NCI-H2171 treated with DMSO at 0.1 percent for 48 hours (cell line): ENCODE measurements at regions not wholly inside any gene's neighbourhood (a gene's known extent, or its start where the extent isn't known, plus 50 kb on each side); places are given as distances from the start of the nearest gene placed in this dataset.
A peak's percentile ranks its signal among the peaks of the same experiment; 100 is the strongest.

Experiments
- DNase-seq: peaks from one replicate; lab custom pipeline; 2025; lab: John Stamatoyannopoulos, UW

DNA sequence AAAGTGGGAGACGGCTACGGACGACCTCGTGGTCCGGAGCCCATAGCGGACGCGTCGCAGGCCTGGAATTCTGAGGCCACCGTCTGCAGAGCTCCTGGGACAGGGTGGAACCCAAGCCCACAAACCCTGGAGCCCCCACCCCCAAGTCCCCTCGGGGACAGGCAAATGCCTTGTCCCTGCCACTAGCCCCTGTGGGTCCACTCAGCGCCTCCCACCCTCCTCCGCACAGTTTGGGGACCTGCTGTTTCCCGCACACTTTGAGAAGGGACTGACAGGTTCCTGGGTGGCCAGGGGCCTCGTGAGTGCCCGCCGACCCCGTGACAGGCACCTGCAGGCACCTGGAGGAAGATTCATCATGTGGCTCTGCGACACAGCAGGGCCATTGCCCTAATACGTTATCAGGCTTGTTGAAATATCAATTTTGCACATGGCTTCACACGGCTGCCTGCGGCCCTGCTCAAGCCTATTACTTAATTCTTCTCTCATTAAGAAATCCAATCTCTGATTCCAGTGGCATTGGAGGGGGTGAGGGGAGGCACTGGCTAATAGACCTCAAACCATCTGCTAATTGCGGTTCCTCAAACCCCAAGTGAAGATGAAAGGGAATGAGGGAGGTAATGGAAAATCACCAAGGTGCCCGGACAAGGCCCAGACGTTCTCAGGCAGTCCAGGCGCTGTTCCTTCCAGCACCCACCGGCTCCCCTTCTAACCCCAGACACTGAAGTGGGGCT lies 672.5 kb downstream of the BRD1 start:
- DNase-seq, result peak; percentile 65

DNA sequence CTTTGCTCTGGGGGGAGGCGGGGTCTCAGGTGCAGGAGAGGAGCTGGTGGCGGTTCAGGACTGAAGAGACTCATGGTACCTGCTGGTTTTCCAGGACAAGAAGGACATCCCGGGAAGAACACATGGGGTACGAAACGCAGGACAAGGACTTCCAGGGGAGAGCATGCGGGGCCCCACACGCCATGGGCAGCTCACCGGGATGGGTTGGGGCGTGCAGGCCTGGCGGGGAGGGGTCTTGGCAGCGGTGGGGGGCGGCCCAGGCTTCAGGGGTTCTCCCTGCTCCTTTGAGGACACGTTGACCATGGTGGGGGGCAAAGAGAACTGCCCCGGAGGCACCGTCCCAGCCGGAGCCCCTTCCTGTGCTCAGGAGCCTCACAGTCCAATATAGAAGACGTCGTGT lies 673.2 kb downstream of the BRD1 start:
- no peak for DNase-seq

DNA sequence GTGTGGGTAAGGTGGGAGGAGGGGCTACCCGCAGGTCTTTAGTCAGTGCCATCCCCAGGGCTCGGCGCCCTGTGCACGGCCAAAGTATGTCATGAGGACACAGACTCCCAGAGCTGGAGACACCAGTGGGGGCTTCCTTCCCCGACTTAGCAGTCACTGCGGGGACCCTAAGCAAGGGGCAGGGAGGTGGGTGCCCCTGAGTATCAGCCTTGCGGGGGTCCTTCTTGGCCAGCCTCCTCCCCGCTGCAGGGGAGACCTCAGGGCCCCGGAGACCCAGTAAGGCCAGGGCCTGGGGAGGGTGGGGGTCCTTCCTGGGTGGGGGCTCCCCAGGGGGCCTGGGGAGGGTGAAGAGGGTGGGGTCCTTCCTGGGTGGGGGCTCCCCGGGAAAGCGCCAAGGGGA lies 673.8 kb downstream of the BRD1 start:
- DNase-seq, result no peak

DNA sequence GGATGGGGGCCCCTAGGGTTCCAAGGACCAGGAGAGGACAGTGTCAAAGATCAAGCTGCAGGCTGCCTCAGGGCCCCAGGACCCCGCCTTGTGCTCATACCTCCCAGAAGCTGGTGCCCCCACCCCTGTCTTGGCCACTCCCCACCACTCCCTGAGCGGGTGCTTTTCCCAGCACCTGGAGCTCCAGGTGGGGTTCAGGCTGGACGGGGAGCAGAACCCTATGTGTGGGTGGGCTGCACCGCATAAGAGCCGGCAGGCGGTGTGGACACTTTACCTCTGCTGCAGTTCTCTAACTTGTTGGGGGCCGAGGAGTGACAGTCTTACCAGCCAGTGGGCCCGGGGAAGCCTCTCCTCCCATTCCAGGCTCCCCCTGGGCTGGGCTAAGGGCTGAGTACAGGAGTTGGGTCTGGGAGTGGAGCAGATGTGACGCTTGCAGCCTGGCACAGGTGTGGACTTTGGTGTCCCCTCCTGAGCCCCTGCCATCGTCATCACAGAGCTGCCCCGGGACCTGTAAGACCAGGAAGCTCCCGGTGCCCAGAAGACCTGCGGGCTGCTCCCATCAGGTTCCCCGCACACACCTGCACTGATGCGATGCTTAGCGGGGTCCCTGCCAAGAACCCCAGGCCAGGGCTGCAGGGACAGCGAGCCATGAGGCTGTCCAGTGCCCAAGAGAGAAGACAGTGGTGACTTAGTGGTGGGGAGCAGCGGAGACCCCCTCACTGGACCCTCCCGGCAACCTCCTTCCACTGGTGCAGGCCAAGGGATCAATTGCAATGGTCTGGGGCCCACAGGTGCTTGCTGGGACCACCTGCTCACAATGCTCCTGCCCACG lies 674.5 kb downstream of the BRD1 start:
- peak; percentile 66 for DNase-seq

DNA sequence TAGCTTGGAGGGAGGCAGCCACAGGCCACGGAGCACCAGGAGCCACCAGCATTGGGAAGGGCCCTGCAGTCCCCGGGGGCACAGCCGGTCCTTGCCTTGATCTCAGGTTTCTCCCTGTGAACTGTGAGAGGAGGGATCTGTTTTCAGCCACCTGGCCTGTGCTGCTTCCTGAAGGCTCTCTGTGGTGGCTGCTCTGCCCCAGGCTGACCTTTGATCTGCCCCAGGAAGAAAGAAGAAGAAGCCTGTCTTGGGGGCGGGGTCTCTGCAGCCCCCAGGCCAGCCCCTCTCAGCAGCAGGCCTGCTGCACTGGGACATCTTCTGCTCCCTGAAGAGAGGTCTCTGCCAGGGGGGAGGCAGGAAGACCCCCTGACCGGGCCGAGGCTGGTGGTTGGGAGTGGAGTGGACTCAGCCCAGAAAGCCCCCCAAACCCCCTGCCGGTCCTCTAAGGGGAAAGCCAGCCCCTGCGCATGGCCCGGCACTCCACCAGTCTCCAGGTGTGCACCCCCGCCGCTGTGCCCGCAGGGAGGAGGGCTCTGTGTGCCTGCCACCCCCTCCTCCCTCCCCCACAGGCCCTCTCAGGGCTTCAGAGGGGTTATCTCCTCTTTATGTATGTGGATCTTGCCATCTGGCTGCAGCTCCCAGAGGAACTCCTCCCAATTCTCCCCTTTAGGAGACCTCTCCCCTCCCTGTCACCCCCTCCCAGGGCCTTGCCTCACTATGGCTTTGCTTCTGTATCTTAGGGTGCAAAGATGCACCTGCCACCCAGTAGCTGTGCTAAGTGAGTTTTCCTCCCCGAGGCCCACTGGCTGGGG lies 675.3 kb downstream of the BRD1 start:
- DNase-seq, result peak; percentile 96

DNA sequence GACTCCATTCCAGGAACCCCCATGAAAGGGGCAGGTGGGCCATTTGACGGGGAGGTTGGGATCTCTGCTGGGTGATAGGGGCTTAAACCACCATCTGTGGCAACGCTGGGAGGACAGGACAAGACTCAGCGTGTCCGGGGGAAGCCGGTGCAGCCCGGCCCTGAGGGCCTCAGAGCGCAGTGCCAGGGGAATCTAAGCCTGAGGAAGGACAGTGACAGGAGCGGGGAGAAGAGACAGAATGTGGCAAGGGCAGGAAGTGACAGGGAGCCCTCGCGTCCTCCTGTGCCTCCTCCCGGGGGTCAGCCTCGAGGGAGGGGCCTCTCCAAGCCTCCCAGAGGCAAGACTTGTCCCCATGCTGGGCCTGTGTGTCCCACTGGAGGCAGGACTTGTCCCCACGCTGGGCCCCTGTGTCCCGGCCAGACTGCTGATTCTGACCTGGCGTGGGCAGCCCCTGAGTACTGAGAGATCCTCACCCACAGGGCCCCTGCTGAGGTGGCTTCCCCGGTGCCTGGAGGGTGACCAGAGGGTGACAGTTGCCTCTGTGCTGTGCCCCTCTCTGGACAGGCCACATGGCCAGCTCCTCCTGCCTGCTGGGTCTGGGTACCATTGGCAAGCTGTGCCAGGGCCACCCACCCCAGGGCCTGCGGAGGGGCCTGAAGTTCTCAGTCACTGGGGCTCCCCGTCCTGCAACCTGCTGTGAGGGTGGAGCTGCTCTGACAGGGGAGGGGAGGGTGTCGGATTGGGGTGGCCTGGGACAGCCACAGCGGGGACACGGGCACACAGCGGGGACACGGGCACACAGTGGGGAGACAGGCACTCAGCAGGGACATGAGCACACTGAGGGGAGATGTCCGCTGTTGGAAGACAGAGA lies 676.2 kb downstream of the BRD1 start:
- DNase-seq, result peak; percentile 45

DNA sequence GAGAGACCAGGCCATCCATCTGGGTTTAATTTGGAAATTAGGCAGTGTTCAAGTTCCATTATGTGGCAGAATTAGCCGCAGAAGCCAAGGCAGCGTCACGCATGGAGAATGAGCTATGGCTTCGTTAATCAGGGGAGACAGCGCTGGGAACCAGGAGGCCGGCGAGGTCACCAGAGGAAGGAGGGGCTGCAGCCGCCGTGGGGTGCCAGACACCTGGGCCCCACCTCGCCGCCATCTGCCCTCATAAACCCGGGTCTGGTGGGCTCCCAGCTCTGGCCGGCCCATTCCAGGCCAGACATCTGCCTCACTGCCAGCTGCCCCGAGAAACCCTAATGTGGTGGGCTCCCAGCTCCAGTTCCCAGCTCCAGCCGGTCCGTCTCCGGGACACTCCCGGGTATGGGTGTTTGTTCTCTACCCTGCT lies 676.9 kb downstream of the BRD1 start:
- DNase-seq, result peak; percentile 53

DNA sequence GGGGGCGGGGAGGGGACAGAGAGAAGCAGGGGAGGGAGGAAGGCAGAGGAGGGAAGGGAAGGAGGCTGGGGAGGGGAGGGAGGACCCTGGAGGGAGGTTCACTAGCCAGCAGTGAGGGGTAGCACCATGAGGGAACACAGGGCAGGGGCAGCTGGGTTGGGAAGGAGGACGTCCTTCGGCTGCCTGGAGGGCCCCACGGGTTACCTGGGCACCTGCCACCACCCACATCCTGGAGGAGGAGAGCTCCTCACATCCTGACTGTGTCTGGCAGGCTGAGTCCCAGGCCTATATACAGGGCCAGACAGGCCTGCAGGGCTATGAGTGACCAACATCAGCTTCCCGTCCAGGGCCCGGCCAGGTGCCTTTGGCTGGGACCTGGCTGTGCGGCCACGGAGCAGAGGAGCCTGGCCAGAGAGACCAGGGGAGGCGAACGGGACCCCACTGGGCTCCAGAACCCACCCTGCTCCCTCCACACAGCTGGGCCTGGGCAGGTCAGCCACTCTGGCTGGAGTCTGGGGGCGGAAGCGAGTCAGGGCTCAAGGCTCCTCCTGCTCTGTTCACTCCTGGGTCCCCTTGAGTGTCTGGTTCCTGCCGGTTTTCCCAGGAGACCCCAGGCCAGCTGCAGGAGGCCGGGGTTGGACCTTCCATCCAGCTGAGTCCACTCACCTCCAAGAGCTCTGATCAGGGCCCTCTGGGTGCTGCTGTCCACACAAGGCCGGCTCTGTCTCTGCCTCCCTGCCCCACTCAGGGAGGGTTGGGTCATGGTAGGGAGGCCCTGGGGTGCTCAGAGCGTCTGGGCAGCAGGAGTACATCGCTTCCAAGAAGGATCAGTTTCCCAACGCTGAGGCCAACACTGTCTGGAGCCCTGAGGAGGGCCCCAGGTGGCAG lies 677.7 kb downstream of the BRD1 start:
- DNase-seq, result peak; percentile 10

DNA sequence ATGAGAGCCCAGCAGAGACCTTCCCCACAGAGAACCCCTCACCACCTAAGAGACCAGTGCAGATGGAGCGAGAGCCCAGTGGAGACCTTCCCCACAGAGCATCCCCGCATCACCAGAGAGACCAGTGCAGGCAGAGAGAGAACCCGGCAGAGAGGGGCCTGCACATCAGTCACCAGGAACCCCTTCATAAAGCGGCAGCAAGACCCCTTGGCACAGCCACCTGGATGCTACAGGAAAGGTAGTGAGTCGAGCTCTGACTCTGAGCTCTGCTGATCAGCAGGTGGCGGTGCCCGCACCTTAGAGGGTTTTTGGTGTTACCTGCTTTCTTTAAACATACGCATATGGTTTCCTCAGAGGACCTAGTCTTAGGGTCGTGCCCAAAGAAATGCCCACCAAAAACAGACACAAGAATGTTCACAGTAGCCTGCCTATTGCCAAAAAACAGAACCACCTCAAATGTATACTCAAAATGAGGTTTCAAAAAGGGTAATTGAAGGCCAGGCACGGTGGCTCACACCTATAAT lies 678.7 kb downstream of the BRD1 start:
- no peak for DNase-seq

DNA sequence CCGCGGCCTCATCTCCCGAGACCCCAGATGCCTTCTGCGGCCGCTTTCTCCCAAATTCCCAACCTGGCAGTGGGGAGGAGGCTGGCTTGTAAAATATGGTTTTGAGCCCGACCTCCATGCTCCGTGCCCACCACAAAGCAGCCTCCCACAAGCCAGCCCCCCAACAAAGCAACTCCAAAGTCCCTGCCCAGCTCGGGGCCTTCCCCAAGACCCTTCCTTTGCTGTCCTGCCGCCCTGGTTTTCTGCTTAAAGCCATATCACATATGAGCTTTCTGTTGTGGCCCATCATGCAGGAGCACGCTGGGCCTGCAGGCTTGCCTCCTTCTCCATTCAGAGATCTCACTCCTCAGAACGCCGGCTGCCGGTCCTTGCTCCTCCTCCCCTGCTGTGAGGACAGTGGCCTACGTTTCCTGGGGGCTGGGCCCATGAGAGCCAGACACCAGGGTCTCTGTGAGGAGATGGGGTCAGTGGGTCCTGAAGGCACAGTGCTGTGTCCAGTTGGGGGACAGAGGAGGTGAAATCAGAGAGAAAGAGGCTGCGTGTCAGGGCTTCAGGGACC lies 680.0 kb downstream of the BRD1 start:
- DNase-seq, result no peak

DNA sequence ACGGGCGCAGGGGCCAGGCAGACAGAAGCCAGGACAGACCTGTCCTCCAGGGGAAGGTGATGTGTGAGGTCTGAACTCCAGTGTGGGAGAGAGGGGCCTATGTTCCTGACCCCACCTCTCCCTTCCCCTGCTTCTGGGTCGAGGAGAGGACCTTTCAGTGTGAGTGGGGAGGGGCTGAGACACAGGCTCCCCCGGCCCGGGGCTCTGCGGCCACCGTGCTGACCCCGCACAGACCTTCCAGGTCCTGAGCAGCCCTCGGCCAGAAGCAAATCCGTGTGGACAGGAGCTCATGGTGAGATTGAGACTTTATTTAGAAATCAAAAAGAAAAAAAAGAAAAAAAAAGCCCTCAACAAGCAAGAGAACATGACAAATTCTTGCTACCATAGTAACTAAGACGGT lies 680.5 kb downstream of the BRD1 start:
- no peak for DNase-seq

DNA sequence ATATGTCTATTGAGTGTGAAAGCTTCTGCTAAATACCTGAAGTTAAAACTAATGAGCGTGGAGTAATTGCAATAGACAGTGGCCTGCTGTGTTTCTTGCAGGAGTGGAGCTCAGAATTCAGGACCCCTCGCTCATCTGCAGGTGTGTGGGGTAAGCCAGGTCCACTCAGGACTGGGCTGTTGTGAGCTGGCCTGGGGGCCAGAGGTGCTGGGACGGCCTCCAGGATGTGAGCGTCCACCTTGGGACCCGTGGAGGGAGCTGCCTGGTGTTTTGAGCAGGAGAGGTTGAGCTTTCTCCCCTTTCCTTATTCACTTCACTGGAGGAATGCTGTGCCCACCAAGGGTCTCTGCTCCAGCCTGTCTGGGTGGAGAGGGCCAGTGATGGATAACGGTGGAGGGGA lies 681.2 kb downstream of the BRD1 start:
- no peak for DNase-seq

DNA sequence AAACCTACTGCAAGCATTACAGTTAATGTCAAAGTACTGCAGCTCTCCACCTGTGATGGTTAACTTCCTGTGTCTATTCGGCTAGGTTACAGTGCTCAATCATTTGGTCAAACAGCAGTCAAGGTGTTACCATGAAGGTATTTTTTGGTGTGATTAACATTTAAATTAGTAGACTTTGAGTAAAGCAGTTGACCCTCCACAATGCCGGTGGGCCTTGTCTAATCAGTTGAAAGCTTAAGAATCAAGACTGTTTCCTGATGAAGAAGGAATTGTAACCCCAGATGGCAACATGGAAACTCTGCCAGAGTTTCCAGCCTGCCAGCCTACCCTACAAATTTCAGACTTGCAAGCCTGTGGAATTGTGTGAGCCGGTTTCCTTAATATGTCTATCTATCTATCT lies 683.9 kb downstream of the BRD1 start:
- DNase-seq, result no peak

DNA sequence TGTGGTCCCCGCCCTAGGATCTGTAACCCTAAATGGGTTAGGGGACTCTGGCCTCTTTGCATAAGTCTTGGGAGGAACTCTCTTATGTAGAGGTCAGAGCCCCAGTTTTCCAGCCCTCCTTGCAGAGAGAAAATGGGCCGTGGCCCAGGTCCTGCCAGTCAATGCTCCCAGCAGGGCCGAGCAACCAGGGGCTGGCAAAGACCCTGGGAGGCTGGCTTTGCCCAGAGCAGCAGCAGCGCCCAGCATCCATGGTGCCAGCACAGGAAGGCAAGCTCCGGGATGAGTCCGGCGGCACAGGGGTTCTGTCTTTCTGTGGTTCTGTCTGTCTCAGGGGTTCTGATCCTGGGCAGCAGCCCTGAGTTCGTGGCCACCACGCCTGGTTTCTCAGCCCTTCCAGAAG lies 684.8 kb downstream of the BRD1 start:
- no peak for DNase-seq

DNA sequence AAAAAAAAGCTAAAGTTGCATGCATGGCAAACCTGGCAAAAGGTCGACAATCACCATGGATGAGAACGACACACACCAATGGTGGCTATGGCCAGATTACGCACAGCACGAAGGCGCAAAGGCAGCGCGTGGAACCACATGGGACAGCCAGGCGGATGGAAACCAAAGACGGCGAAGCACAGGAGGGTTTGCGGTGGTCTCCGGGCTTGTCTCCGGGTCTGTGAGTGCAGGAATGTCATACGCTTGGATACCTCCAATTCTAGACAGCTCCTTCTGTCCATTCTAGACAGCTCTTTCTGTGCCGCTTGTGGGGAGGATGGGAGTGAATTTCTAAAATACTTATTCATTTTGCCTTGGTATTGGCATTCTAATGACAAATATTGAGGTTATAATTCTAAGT lies 685.4 kb downstream of the BRD1 start:
- DNase-seq, result no peak

DNA sequence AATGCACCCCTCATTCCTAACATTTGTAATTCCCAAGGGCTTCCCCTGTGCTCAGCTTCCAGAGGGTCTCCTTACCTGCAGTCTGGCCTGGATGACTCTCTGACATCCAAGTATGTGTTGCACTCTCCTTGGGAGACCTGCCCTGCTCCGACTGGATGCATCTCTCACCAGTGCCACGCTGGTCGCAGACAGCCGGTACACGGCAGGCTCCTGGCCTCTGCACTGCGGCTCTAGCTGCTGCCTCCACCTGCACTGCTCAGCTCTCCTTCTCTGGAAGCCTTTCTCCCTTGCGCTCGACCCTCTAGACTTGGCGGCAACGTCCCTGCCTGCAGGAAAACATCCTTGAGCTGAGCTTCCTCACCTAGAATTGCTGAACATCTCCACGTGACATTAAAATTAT lies 685.9 kb downstream of the BRD1 start:
- no peak for DNase-seq

DNA sequence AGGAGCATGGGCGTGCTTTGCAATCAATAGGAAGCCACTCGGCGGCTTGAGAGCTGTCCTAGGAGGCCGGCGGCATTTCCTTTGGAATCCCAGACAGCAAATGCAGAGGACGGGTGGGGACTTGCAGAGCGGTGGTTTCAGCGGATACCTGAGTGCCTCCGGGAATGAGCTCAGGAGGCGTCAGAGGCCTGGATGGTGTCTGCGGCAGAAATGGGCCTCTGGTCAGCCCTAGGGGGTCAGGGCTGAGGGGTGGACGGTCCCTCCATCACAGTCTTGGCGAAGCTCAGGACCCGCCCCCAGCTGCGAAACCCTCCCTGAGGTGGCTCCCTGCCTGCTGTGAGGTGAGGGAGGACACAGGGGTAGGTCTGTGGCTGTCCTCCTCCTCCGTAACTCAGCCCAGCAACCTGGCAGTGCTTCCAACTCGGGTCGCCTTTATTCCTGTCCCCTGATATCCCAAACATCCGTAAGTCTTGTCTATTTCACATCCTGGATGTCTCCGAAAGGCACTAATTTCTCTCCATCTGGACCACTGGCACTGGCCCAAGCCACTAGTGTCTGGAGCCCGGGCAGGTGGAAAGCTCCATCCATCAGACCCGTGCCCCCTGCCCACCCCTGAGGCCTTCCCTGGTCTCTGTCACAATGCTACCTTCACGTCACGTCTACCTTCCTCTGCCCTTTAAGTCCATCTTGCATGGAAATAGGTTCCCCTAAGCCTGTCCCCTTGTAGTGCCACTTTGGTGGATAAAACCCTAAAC lies 686.6 kb downstream of the BRD1 start:
- DNase-seq, result peak; percentile 82

DNA sequence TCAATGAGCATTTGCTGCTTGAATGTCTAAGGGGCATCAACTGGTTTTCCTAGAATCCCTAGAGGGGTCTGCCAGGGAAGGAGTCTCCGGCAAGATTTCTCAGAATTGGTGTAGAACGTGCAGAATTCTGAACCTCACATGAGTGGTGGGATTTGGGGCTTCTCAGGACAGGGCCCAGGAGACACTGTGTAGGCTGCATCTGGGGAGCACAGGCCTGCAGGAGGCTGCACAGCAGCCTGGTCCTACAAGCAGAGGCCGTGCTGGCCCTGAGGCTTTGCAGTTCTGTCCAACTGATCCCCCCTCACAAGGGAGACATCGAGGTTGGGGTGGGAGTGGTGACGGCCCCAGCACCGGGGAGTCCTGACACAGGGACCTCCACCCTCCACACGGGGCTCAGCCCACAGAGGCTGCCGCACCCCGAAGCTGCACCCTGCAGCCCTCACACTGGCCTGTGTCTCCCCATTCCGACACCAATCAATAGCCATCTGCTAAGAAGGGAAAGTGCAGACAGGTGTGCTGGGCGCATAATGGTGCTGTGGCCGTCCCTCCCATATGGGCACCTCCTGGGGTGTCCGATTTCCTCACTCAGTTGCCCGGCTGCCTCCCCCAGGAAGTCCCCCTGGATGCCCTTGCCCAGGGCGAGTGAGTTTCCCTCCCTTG lies 688.1 kb downstream of the BRD1 start:
- no peak for DNase-seq
